GM12865 (cell line): ENCODE measurements at regions not wholly inside any gene's neighbourhood (a gene's known extent, or its start where the extent isn't known, plus 50 kb on each side); places are given as distances from the start of the nearest gene placed in this dataset.
"Not testable (repeated sequence)": the region's sequence is repeated elsewhere in the genome, so short reads cannot be mapped to it uniquely, and the experiment has no call there.

Experiments
- DNase-seq: peaks from one replicate; pipeline ENCODE4 v3.0.0; 2010; ENCODE audit warnings: low read depth
- H3K4me3 ChIP-seq: 2 replicates; pipeline ENCODE4 v1.5.1; 2011; ENCODE audit warnings: mild to moderate bottlenecking, low read depth, low read length, control low read depth
- TF ChIP-seq, protein P1 (sequence below): IDR thresholded peaks from 2 replicates; pipeline ENCODE4 v1.5.1; 2011; ENCODE audit warnings: low read length, control low read depth, low read depth, inconsistent platforms; ENCODE audit not compliant: insufficient read depth; ENCODE audit errors: missing control alignments

DNA sequence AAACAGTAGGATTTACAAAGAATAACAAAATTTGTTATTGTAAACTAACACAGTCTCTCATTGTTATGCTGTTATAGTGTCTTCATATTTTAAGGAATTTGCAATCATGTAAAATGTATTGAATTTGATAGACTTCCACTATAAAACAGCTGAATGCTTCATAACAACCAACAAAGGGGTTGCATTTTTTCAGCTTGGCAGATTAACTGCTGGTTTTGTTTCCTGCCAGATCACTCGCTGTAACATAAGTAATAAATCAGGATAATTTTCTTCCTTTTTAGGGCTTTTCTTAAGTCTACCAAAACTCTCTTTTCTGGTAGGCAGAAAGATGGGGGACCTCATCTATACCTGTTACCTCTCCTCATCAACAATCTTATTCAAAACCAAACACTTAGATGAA, 169.8 kb downstream of the SAMD5 start:
- no peak for DNase-seq
- H3K4me3 ChIP-seq: no peak overlapping the region
- TF ChIP-seq, protein P1, sequence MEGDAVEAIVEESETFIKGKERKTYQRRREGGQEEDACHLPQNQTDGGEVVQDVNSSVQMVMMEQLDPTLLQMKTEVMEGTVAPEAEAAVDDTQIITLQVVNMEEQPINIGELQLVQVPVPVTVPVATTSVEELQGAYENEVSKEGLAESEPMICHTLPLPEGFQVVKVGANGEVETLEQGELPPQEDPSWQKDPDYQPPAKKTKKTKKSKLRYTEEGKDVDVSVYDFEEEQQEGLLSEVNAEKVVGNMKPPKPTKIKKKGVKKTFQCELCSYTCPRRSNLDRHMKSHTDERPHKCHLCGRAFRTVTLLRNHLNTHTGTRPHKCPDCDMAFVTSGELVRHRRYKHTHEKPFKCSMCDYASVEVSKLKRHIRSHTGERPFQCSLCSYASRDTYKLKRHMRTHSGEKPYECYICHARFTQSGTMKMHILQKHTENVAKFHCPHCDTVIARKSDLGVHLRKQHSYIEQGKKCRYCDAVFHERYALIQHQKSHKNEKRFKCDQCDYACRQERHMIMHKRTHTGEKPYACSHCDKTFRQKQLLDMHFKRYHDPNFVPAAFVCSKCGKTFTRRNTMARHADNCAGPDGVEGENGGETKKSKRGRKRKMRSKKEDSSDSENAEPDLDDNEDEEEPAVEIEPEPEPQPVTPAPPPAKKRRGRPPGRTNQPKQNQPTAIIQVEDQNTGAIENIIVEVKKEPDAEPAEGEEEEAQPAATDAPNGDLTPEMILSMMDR: no peak

DNA sequence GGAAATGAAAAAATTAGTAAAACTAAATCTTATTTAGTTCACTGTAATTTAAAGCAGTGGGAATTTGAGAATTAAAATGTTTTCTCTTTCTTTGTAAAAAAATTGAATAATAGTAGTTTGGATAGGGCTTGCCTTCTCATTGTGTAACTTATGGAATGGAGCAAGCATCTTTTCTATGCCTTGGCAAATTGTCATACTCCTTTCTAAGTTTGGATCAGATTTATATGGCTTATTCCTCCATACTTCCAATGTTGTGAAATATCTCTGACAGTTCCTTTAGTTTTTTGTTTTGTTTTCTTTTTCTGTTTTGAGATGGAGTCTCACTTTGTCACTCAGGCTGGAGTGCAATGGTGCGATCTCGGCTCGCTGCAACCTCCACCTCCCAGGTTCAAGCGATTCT, 176.4 kb downstream of the SAMD5 start:
- DNase-seq: no peak
- TF ChIP-seq, protein P1: no peak

DNA sequence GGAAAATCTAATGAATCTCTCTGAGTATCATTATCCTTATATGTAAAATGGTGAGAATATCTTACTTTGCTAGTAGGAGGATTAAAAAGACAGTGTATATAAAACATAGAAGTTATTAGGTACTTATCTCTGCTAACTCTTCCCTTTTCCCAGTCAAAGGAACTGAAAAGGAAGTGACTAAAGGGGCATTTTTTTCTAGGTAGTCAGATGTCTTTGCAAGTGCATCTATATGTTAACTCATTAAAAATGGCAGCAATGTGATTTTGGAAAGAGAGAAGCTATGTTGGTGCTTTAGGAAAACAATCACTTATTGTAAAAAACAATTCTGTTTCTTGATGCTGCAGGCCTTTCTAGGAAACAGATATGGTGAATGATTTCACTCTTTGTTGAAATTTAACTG, 180.9 kb downstream of the SAMD5 start:
- DNase-seq: no peak
- TF ChIP-seq, protein P1: no peak

More for the DNA sequence above, 176.4 kb downstream of the SAMD5 start:
- H3K4me3 ChIP-seq: no peak overlapping the region

DNA sequence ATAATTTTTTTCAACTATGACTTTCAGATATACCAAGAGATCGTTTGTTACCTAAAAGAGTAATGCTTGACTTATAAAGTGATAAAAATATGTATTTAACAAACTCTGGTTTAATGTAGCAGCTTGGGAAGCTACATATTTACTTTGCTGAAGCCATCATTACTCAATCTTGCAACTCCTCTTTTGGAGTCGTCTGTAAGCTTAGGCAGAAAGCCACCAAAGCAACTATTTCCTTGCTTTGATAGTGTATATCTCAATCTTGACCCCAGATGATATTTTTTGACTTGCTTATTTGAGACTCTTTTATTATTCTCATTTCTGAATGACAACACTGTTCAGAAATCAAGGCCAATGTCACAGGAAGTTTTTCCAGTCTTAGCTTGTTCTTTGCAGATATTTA, 183.0 kb downstream of the SAMD5 start:
- DNase-seq: no peak
- no peak overlapping the region for H3K4me3 ChIP-seq
- TF ChIP-seq, protein P1: no peak

More for the DNA sequence above, 180.9 kb downstream of the SAMD5 start:
- no peak overlapping the region for H3K4me3 ChIP-seq

DNA sequence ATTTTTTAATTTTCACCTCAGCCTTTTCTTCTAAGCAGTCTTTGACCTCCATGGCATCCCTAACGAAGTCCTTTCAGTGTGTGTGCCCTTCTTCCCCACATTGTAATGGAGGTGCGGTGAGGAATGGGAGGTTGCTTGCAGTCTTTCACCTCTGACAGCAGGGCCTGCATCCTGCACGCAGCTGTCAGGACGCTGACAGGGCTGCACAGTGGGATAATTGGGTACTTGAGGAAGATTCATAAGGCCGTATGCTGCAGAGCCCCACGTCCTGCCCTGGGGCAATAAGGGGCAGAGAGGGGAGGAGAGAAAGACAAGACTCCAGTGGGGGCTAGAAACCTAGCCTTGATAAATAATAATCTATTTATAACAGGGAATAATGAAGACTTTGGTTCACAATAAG, 184.7 kb downstream of the SAMD5 start:
- no peak for DNase-seq
- H3K4me3 ChIP-seq: no peak overlapping the region

DNA sequence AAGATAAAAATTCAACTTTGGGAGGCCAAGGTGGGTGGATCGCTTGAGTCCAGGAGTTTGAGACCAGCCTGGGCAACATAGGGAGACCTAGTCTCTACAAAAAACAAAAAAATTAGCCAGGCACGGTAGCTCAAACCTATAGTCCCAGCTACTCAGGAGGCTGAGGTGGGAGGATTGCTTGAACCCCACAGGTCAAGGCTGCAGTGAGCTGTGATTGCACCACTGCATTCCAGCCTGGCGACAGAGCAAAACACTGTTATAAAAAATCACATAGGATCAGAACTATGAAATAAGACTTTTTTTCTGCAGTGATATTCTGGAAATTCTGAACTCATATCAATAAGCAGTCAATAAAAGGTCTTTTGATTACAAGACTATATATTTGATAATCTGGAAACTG, 186.1 kb downstream of the SAMD5 start:
- H3K4me3 ChIP-seq, DNase-seq: not testable (repeated sequence)

More for the DNA sequence above, 184.7 kb downstream of the SAMD5 start:
- TF ChIP-seq, protein P1: no peak

DNA sequence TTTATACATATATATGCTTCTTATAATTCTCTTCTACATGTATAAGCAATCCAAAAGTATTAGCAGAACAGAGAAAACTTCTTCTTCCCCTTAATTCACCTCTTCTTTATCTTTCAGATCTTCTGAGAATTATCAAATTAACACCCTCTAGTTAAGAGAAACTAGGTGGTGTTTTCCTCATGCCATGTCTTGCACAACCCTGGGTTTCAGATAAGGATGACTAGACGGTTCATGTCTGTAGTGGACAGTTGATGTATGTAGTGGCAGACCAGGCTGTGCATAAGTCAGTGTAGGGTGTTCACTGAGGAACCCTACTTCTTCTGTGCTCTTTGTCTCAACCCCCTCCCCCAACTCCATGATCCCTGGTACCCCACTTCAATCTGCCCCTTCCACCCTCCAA, 187.3 kb downstream of the SAMD5 start:
- DNase-seq: no peak
- H3K4me3 ChIP-seq: no peak overlapping the region
- TF ChIP-seq, protein P1: no peak
